Omental fat pad (tissue), 3 donors: ENCODE measurements at regions not wholly inside any gene's neighbourhood (a gene's known extent, or its start where the extent isn't known, plus 50 kb on each side); places are given as distances from the start of the nearest gene placed in this dataset.
"Not testable (repeated sequence)": the region's sequence is repeated elsewhere in the genome, so short reads cannot be mapped to it uniquely, and the experiment has no call there.

Experiments used
- ATAC-seq: fragments of 150-250 bp; one replicate; pipeline ENCODE4 v1.9.1; 2016; ENCODE audit warnings: mild to moderate bottlenecking, moderate library complexity; ENCODE audit not compliant: low FRiP score
- DNase-seq: peaks from one replicate; pipeline ENCODE4 v3.0.0-alpha.2; 2019; ENCODE audit warnings: low spot score
- CTCF ChIP-seq, 3 donors: fragments of 450-650 bp; IDR thresholded peaks; one replicate each; pipeline ENCODE4 v1.5.1; 2016 to 2017; ENCODE audit warnings: antibody characterized with exemption in 3 of 3, mild to moderate bottlenecking in 3 of 3, moderate library complexity in 2 of 3

- no peak for DNase-seq
- no peak for ATAC-seq
- no peak for TF ChIP-seq CTCF (IDR thresholded peaks at IDR 0.05)
Observed at GRCh38 chr9:25813478-25813877, 135.2 kb upstream of the TUSC1 start.

DNA sequence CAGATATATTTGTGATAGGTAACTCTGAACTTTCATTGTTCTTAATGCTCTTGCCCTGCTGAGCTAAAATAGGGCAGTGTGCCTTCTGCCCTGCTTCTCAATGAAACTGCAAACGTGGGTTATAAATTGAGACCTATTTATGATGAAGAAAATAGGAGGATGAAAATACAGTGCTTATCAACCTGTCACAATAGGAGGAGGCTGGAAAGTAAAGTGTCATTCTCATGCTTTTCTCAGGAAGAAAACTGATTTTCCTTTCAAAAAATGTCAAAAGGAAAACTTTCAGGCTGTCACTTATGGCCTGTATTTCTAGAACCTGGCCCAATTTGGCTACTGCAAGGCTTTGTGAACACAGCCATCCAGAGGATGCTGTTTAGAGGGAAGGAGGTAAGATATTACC, 130.3 kb upstream of the TUSC1 start:
- no peak for ATAC-seq
- DNase-seq: no peak
- TF ChIP-seq CTCF (IDR thresholded peaks at IDR 0.05): no peak

- DNase-seq (no peak), ATAC-seq (no peak)
- TF ChIP-seq CTCF (IDR thresholded peaks at IDR 0.05): no peak
Observed at GRCh38 chr9:25804856-25805255, 126.6 kb upstream of the TUSC1 start.

GRCh38 chr9:25801989-25802388, 123.7 kb upstream of the TUSC1 start:
- DNase-seq, ATAC-seq: not testable (repeated sequence)

DNA sequence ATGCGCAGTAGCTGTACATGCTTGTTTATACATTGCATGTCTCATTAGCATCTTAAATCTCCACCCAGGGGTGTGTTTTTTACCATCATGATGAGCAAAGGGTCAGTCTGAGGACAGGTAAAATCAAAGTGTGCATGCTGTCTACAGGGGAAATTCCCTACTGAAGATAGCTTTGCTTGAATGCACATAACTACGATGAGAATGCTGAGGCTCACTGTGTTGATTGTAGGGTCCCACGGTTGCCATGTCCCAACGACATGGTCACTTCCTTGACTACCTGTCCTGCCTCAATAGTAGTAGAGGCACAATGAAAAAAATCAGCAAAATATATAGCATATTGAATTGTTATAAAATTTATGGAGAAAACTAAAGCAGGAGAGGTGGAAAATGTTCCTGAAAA, 95.6 kb upstream of the TUSC1 start:
- ATAC-seq (no peak), DNase-seq (no peak)
- TF ChIP-seq CTCF (IDR thresholded peaks at IDR 0.05): no peak

GRCh38 chr9:25755951-25756350, 77.7 kb upstream of the TUSC1 start:
- TF ChIP-seq CTCF (IDR thresholded peaks at IDR 0.05): no peak
- DNase-seq (no peak), ATAC-seq (no peak)

GRCh38 chr9:25752398-25752797, 74.2 kb upstream of the TUSC1 start:
- ATAC-seq (no peak), DNase-seq (no peak)
- no peak for TF ChIP-seq CTCF (IDR thresholded peaks at IDR 0.05)

DNA sequence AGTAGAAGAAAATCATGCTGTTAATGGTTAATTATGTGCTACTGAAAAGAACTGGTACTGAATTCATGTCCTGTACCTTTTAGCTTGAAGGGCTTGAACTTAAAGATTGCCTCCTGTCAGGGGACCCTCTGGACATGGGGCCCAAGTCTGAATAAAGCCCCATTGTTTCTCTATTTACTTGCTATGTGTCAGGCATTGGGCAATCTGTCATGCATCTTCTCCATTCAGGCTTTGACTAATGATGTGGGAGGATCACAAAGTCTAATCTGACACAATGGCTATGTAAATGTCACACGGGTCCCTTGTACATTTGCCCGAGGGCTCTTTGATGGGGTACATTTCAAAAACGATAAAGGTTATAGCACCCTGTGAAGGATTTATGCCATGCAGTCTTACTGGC, 64.0 kb upstream of the TUSC1 start:
- DNase-seq (no peak), ATAC-seq (no peak)
- TF ChIP-seq CTCF (IDR thresholded peaks at IDR 0.05): no peak
